HL-60 (cell line): ENCODE measurements at regions not wholly inside any gene's neighbourhood (a gene's known extent, or its start where the extent isn't known, plus 50 kb on each side); places are given as distances from the start of the nearest gene placed in this dataset.

ENCODE experiments used
- DNase-seq, 2 experiments: peaks; one replicate each; pipeline ENCODE4 v3.0.0-alpha.2; 2010 to 2020; ENCODE audit warnings: low read depth in 1 of 2, low spot score in 1 of 2
- H3K27ac ChIP-seq: fragments of 250-450 bp; sonication (Bioruptor Pico); replicated peaks from 2 replicates; pipeline ENCODE4 v1.5.1; 2020; ENCODE audit warnings: mild to moderate bottlenecking, moderate library complexity
- H3K27me3 ChIP-seq: fragments of 250-450 bp; sonication (Bioruptor Pico); 2 replicates; pipeline ENCODE4 v1.5.1; 2021; ENCODE audit warnings: mild to moderate bottlenecking, moderate library complexity; ENCODE audit not compliant: insufficient read depth, poor library complexity, severe bottlenecking
- H3K4me3 ChIP-seq: replicated peaks from 2 replicates; pipeline ENCODE4 v1.5.1; 2011; ENCODE audit warnings: mild to moderate bottlenecking, control low read depth, low read length; ENCODE audit not compliant: insufficient read depth
- CTCF ChIP-seq: IDR thresholded peaks from one replicate; pipeline ENCODE4 v1.5.1; 2011; ENCODE audit warnings: low read length, control low read depth, inconsistent platforms; ENCODE audit not compliant: insufficient read depth
- GABPA ChIP-seq: IDR thresholded peaks from 2 replicates; pipeline ENCODE4 v1.6.1; 2012; ENCODE audit warnings: low read depth
- POLR2AphosphoS5 ChIP-seq: IDR thresholded peaks from 2 replicates; pipeline ENCODE4 v1.6.1; 2012; ENCODE audit warnings: low read depth
- SPI1 ChIP-seq: IDR thresholded peaks from 2 replicates; pipeline ENCODE4 v1.6.1; 2012; ENCODE audit warnings: low read depth, mild to moderate bottlenecking, borderline replicate concordance
- TF ChIP-seq, protein P1 (sequence below): IDR thresholded peaks from 2 replicates; pipeline ENCODE4 v1.6.1; 2012; ENCODE audit warnings: low read depth; ENCODE audit not compliant: insufficient replicate concordance

DNA sequence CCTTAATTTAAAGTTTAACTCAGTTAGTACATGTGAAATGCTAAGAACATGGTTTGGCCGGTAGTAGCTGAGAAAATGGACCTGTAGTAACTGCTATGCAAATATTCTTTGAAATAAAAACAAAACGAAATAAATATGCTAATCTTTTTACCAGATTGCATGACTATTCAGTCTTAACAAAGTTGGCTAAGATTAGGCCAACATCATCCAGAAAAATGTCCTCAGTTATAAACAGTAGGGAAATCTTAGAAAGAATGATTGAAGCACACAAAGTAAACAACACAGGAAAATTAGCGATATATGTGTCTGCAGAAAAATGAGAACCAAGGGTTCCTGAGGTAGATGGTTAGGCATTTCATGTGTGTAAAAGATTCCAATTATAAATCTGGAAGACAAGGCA is 832.1 kb downstream of the TUSC7 start:
- no peak for TF ChIP-seq CTCF
- no peak for TF ChIP-seq GABPA
- TF ChIP-seq POLR2AphosphoS5, result no peak
- H3K27me3 ChIP-seq, result peaks cover 3% of the 10 kb centered on the region
- no peak overlapping the region for H3K27ac ChIP-seq
- DNase-seq, result no peak
- no peak overlapping the region for H3K4me3 ChIP-seq

DNA sequence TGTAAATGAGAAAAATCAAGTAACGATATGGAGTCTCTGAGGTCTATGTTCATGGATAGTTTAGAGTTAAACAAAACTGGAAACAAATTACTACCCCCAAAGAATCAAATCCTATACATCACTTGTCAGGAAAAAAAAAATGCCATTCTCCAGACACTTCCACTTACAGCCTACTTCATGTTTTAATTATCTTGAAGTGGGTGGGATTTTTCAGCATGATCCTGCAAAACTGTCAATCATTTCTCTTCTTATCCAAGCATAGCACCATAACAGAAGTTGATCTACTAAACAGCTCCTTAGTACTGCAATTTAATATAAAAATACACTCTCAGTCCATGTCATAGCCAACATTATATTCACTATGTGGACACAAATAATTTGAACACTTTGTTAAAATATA is 833.9 kb downstream of the TUSC7 start:
- no peak for TF ChIP-seq CTCF
- TF ChIP-seq SPI1, result no peak
- no peak for TF ChIP-seq POLR2AphosphoS5
- Histone ChIP-seq H3K4me3 (no peak overlapping the region), H3K27me3 (peaks cover 3% of the 10 kb centered on the region), H3K27ac (no peak overlapping the region)
- no peak for DNase-seq

DNA sequence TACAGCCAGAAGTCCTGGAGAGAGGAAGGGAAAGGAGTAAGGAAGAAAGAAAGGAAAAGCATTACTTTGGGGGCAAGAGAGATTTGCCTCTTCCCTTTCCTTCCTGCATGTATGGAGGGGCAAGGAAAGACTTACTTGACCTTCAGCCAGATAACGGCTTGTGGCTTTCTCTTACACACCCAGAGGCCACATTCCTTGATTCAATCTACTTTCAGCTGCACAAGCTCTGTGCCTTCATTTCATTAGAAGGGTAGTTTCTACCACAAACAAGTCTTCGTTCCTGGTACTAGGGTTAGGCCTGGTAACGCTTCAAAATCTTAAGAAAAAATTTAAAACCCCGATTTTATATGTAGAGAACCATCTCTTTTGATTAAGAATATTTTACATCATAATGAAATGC is 835.9 kb downstream of the TUSC7 start:
- Histone ChIP-seq H3K27ac (no peak overlapping the region), H3K4me3 (no peak overlapping the region), H3K27me3 (peaks cover 3% of the 10 kb centered on the region)
- TF ChIP-seq POLR2AphosphoS5 (no peak), CTCF (no peak), SPI1 (no peak), GABPA (no peak)
- TF ChIP-seq, protein P1, sequence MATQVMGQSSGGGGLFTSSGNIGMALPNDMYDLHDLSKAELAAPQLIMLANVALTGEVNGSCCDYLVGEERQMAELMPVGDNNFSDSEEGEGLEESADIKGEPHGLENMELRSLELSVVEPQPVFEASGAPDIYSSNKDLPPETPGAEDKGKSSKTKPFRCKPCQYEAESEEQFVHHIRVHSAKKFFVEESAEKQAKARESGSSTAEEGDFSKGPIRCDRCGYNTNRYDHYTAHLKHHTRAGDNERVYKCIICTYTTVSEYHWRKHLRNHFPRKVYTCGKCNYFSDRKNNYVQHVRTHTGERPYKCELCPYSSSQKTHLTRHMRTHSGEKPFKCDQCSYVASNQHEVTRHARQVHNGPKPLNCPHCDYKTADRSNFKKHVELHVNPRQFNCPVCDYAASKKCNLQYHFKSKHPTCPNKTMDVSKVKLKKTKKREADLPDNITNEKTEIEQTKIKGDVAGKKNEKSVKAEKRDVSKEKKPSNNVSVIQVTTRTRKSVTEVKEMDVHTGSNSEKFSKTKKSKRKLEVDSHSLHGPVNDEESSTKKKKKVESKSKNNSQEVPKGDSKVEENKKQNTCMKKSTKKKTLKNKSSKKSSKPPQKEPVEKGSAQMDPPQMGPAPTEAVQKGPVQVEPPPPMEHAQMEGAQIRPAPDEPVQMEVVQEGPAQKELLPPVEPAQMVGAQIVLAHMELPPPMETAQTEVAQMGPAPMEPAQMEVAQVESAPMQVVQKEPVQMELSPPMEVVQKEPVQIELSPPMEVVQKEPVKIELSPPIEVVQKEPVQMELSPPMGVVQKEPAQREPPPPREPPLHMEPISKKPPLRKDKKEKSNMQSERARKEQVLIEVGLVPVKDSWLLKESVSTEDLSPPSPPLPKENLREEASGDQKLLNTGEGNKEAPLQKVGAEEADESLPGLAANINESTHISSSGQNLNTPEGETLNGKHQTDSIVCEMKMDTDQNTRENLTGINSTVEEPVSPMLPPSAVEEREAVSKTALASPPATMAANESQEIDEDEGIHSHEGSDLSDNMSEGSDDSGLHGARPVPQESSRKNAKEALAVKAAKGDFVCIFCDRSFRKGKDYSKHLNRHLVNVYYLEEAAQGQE, result no peak
- DNase-seq, result no peak

DNA sequence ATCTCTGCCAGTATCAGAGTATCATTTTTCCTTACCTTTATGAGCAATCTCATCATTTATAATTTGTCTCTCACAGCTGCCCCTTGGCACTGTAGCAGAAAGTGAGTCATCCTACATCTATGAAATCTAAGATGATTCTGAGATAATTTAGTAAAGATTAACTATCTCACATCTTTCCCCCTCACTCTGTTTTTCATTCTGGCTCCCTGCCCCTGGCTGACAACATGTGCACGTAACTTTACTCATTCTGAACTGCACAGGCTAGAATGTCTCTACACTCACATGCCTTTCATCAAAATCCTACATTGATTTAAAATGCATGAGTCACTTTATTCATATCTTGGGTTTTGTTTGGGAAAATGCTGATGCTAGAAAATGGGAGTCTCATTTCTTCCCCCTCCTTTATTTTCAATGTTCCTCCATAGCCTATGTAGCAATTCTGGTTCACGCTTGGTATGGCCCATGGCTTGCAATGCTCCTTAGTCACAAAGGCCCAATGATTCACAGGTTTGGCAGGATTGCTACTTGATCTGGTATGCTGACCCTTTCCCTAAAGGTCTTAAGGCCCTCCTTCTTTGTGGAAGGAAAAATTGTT is 838.5 kb downstream of the TUSC7 start:
- TF ChIP-seq SPI1 (no peak), CTCF (no peak), GABPA (no peak), POLR2AphosphoS5 (no peak)
- TF ChIP-seq, protein P1, result no peak
- Histone ChIP-seq H3K27me3 (no peaks in the 10 kb centered on the region), H3K27ac (no peak overlapping the region), H3K4me3 (no peak overlapping the region)
- no peak for DNase-seq
